ENCODE measurements at regions not wholly inside any gene's neighbourhood (a gene's known extent, or its start where the extent isn't known, plus 50 kb on each side); places are given as distances from the start of the nearest gene placed in this dataset.
"Not testable (repeated sequence)": the region's sequence is repeated elsewhere in the genome, so short reads cannot be mapped to it uniquely, and the experiment has no call there.

- no peak for DNase-seq (ENCODE audit: low spot score)
Measured at GRCh38 chr6:6748001-6748400, 159.5 kb downstream of the LY86 start.

GRCh38 chr6:6749702-6750491 is 161.4 kb downstream of the LY86 start:
- peak; percentile 76 for DNase-seq (ENCODE audit: low spot score)

GRCh38 chr6:6750594-6751265 is 162.2 kb downstream of the LY86 start:
- DNase-seq (ENCODE audit: low spot score), result no peak

- no peak for DNase-seq (ENCODE audit: low spot score)
Measured at GRCh38 chr6:6751266-6751596, 162.7 kb downstream of the LY86 start.

- DNase-seq (ENCODE audit: low spot score), result peak; percentile 13
Measured at GRCh38 chr6:6751619-6752023, 163.1 kb downstream of the LY86 start.

- no peak for DNase-seq (ENCODE audit: low spot score)
Measured at GRCh38 chr6:6752129-6752528, 163.6 kb downstream of the LY86 start.

- DNase-seq (ENCODE audit: low spot score), result no peak
Measured at GRCh38 chr6:6753301-6753700, 164.8 kb downstream of the LY86 start.

- no peak for DNase-seq (ENCODE audit: low spot score)
Measured at GRCh38 chr6:6756526-6756925, 168.0 kb downstream of the LY86 start.

- DNase-seq (ENCODE audit: low spot score), result no peak
Measured at GRCh38 chr6:6758546-6758914, 170.0 kb downstream of the LY86 start.

- DNase-seq (ENCODE audit: low spot score), result peak; percentile 24
Measured at GRCh38 chr6:6758915-6759654, 170.6 kb downstream of the LY86 start.

- no peak for DNase-seq (ENCODE audit: low spot score)
Measured at GRCh38 chr6:6760002-6760401, 171.5 kb downstream of the LY86 start.

GRCh38 chr6:6762566-6762965 is 174.0 kb downstream of the LY86 start:
- not testable (repeated sequence) for DNase-seq (ENCODE audit: low spot score)

- no peak for DNase-seq (ENCODE audit: low spot score)
Measured at GRCh38 chr6:6764764-6765434, 176.4 kb downstream of the LY86 start.

GRCh38 chr6:6766230-6766905 is 177.8 kb downstream of the LY86 start:
- no peak for DNase-seq (ENCODE audit: low spot score)

- no peak for DNase-seq (ENCODE audit: low spot score)
Measured at GRCh38 chr6:6769466-6769865, 180.9 kb downstream of the LY86 start.

GRCh38 chr6:6771224-6771945 is 182.9 kb downstream of the LY86 start:
- no peak for DNase-seq (ENCODE audit: low spot score)

- DNase-seq (ENCODE audit: low spot score), result no peak
Measured at GRCh38 chr6:6771964-6772363, 183.4 kb downstream of the LY86 start.

- no peak for DNase-seq (ENCODE audit: low spot score)
Measured at GRCh38 chr6:6772751-6773150, 184.2 kb downstream of the LY86 start.

GRCh38 chr6:6775074-6775473 is 186.6 kb downstream of the LY86 start:
- DNase-seq (ENCODE audit: low spot score), result no peak

GRCh38 chr6:6780231-6780630 is 191.7 kb downstream of the LY86 start:
- DNase-seq (ENCODE audit: low spot score), result no peak

GRCh38 chr6:6781172-6781872 is 192.8 kb downstream of the LY86 start:
- DNase-seq (ENCODE audit: low spot score), result no peak

Measured in activated CD4-positive, alpha-beta T cell treated with anti-CD3 and anti-CD28 coated beads, Interleukin-2, Interleukin-4, amounts not matched to agents 100 ng/mL and 50 ng/mL, durations not matched to agents 16 hours and 8 hours (primary cell).